Right forelimb (tissue), 1 donor: ENCODE measurements at regions not wholly inside any gene's neighbourhood (a gene's known extent, or its start where the extent isn't known, plus 50 kb on each side); places are given as distances from the start of the nearest gene placed in this dataset.
"Not testable (repeated sequence)": the region's sequence is repeated elsewhere in the genome, so short reads cannot be mapped to it uniquely, and the experiment has no call there.

Experiments used
- DNase-seq: peaks from one replicate; pipeline ENCODE4 v3.0.0-alpha.2; 2018

- DNase-seq: no peak
Measured at GRCh38 chr11:26841818-26842473, 120.1 kb upstream of the SLC5A12 start.

- DNase-seq: peak; percentile 55
Measured at GRCh38 chr11:26842478-26843282, 120.8 kb upstream of the SLC5A12 start.

- no peak for DNase-seq
Measured at GRCh38 chr11:26843539-26843938, 121.7 kb upstream of the SLC5A12 start.

GRCh38 chr11:26844963-26845362 is 123.1 kb upstream of the SLC5A12 start:
- no peak for DNase-seq

- DNase-seq: no peak
Measured at GRCh38 chr11:26846227-26846626, 124.4 kb upstream of the SLC5A12 start.

- DNase-seq: no peak
Measured at GRCh38 chr11:26847459-26847858, 125.6 kb upstream of the SLC5A12 start.

GRCh38 chr11:26847977-26848376 is 126.1 kb upstream of the SLC5A12 start:
- no peak for DNase-seq

GRCh38 chr11:26849036-26849435 is 127.2 kb upstream of the SLC5A12 start:
- DNase-seq: peak; percentile 64

GRCh38 chr11:26851291-26851690 is 129.4 kb upstream of the SLC5A12 start:
- DNase-seq: no peak

GRCh38 chr11:26851696-26852095 is 129.8 kb upstream of the SLC5A12 start:
- DNase-seq: no peak

GRCh38 chr11:26858098-26858497 is 135.8 kb upstream of the FIBIN start:
- DNase-seq: no peak

GRCh38 chr11:26859416-26859815 is 134.5 kb upstream of the FIBIN start:
- DNase-seq: no peak

- DNase-seq: no peak
Measured at GRCh38 chr11:26860091-26860780, 133.7 kb upstream of the FIBIN start.

- DNase-seq: no peak
Measured at GRCh38 chr11:26860895-26861294, 133.0 kb upstream of the FIBIN start.

GRCh38 chr11:26862801-26863200 is 131.1 kb upstream of the FIBIN start:
- DNase-seq: no peak

- DNase-seq: no peak
Measured at GRCh38 chr11:26865703-26866102, 128.2 kb upstream of the FIBIN start.

GRCh38 chr11:26867286-26867685 is 126.6 kb upstream of the FIBIN start:
- no peak for DNase-seq

- no peak for DNase-seq
Measured at GRCh38 chr11:26878959-26879581, 114.8 kb upstream of the FIBIN start.

- DNase-seq: not testable (repeated sequence)
Measured at GRCh38 chr11:26882363-26882880, 111.5 kb upstream of the FIBIN start.

- DNase-seq: no peak
Measured at GRCh38 chr11:26891501-26891900, 102.4 kb upstream of the FIBIN start.

GRCh38 chr11:26896719-26897118 is 97.2 kb upstream of the FIBIN start:
- no peak for DNase-seq

- DNase-seq: no peak
Measured at GRCh38 chr11:26898799-26899198, 95.1 kb upstream of the FIBIN start.

- DNase-seq: peak; percentile 74
Measured at GRCh38 chr11:26901162-26901561, 92.8 kb upstream of the FIBIN start.
